ENCODE measurements at regions not wholly inside any gene's neighbourhood (a gene's known extent, or its start where the extent isn't known, plus 50 kb on each side); places are given as distances from the start of the nearest gene placed in this dataset.

DNA sequence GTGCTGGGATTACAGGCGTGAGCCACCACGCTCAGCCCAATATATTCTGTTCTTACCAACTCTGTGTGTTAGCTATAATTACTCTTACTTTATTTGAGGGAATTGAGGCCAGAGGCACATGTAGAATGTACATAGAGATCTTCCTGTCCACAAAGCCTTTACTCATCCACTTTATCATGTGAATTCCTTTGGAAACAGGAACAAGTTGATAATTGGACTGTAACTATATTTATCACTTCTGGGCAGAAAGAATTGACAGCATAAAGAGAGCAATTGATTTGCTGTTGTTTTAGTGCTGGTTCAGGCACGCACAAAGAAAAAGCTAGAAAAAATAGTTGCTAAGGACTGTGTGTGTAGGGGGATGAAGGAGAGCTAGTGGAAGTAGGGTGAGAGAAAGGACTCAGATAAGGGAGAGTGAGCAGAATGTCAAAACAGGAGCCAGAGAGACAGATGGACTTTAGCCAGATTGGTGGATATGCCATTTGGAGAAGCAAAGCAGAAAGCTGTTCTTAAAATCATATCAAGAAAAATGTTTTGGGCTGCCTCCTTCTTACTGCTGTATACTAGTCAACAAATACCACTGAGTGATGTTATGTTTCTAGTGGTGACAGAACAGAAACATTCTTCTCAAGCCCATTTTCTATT, 929.8 kb upstream of the CNTN5 start:
- DNase-seq: no peak

GRCh38 chr11:98099371-98099770, 921.4 kb upstream of the CNTN5 start:
- no peak for DNase-seq

DNA sequence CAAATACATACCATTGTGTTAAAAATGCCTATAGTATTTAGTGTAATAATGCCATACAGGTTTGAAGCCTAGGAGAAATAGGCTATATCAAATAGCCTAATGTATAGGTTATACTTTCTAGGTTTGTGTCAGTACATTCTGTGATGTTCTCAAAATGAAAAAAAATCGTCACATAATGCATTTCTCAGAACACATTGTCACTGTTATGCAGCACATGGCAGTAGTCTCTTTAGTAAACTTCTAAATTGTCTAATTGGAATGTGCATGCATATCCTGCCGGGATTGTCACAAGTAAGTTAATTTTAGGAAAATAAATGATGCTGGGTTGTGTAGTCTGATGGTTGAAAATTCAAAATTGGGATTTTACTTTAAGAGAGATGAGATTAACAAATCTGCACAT, 920.1 kb upstream of the CNTN5 start:
- no peak for DNase-seq

- no peak for DNase-seq
These were observed 919.4 kb upstream of the CNTN5 start for GRCh38 chr11:98101329-98101728.

- DNase-seq: no peak
These were observed 916.5 kb upstream of the CNTN5 start for GRCh38 chr11:98104249-98104648.

DNA sequence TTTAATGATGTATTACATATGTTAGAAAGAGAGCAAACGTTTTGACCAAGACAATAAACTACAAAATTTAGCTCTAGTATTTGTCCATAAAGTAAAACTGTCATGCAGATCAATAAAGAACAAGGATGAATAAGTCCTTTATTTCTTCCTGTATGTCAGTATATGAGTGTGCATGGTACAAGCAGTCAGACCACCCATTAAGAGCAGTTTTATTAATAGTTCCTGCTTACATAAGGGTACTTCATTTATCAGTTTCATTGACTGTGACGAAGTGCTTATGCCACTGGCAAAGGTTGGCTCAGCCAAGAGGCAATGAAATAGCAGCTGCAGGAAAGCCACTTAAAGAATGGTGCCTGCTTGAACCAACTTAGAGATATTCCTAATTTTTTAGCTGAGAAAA, 913.0 kb upstream of the CNTN5 start:
- DNase-seq: no peak

- no peak for DNase-seq
These were observed 910.7 kb upstream of the CNTN5 start for GRCh38 chr11:98110030-98110429.

DNA sequence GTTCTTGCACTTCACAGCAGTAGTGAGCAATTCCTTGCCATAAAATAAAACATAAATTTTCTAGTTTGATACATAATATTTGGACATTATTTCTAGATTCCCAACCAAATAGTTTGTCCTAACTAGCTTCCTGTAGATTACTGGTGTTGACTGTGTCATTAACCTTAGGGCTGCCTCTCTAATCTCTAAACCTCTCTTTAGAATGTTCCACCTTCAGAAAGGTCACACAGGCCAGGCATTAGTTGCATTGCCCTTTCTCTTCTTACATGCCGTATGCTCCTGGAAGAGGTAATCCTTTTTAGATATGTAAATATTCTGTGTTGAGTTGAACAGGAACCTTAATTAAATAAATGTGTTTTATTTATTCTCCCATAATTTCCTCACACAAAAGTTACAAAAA, 904.9 kb upstream of the CNTN5 start:
- no peak for DNase-seq

GRCh38 chr11:98130117-98130625, 890.6 kb upstream of the CNTN5 start:
- no peak for DNase-seq

- DNase-seq: no peak
These were observed 884.4 kb upstream of the CNTN5 start for GRCh38 chr11:98136357-98136756.

DNA sequence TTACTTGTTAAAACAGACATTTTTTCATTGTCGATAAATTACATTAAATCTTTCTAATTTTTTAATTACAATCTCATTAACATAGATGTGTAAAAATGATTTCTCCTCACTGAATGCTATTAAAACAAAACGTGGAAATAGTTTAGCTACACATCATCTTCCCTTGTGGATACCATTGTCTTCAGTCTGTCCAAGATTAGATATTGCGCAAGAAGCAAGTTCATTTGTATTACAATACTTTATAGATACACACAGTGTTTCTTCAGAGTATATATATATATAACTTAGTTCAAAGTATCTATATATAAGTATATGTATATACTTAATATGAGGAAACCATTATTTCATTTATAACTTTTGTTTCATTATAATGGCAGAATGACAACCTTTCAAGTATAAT, 883.3 kb upstream of the CNTN5 start:
- DNase-seq: no peak

GRCh38 chr11:98143661-98144060, 877.1 kb upstream of the CNTN5 start:
- DNase-seq: no peak

- DNase-seq: no peak
These were observed 867.0 kb upstream of the CNTN5 start for GRCh38 chr11:98153752-98154151.

GRCh38 chr11:98155696-98156095, 865.1 kb upstream of the CNTN5 start:
- no peak for DNase-seq

DNA sequence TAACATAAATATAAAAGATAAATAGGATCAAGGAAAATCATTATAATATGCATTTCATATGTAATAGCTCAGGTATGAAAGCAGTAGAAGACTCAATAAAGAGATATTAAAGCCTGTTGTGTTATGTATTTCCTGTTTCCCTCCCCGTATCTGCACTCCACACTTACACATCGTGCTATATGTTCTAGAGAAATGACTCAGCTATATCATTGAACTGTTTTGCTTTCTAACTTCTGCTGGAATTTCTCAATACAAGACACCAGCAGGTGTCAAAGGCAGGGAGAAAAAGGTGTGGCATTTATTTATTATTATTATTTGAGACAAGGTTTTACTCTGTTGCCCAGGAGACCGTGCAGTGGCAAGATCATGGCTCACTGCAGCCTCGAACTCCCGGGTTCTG, 842.8 kb upstream of the CNTN5 start:
- DNase-seq: no peak

DNA sequence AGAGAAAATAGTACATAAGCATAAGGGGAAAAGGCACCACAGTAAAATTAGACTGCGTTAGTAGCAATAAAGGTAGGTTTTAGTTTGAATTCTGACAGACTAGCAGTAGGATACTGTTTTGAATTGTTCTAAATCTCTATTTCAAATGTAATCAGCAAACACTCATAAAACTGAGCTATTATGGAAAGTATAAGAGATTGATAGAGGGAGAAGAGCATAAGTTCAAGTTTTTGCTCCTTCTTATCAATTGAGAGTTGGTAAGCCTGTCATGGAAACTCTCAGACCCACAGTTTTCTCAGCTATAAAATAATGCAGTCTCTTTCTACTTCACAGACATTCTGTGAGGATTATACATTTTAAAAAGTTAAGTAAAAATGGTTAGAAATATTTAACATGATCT, 840.2 kb upstream of the CNTN5 start:
- DNase-seq: no peak

- DNase-seq: no peak
These were observed 839.8 kb upstream of the CNTN5 start for GRCh38 chr11:98180921-98181320.

GRCh38 chr11:98183034-98183433, 837.7 kb upstream of the CNTN5 start:
- no peak for DNase-seq

DNA sequence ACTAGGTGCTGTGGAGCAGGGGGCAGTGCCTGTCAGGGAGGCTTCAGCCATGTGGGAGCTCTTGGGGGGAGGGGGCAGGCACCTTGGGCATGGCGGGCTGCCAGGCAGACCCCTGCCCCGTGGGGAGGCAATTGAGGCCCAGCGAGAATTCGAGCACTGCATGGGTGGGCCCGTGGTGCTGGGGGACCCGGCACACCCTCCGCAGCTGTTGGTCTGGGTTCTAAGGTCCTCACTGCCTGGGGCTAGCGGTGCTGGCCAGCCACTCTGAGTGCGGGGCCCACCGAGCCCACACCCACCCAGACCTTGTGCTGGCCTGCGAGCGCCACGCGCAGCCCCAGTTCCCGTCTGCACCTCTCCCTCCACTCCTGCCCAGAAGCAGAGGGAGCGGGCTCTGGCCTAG, 835.5 kb upstream of the CNTN5 start:
- DNase-seq: no peak

DNA sequence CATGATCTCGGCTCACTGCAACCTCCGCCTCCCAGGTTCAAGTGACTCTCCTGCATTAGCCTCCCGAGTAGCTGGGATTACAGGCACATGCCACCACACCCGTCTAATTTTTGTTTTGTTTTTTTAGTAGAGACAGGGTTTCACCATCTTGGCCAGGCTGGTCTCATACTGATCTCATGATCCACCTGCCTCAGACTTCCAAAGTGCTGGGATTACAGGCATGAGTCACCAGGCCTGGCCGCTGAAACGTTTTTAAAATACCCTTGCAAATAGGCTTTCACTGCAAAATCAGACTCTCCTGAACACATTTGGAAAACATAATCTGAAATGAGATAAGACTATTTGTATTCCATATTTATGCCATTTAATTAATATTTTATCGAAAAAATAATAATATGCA, 826.1 kb upstream of the CNTN5 start:
- DNase-seq: no peak

DNA sequence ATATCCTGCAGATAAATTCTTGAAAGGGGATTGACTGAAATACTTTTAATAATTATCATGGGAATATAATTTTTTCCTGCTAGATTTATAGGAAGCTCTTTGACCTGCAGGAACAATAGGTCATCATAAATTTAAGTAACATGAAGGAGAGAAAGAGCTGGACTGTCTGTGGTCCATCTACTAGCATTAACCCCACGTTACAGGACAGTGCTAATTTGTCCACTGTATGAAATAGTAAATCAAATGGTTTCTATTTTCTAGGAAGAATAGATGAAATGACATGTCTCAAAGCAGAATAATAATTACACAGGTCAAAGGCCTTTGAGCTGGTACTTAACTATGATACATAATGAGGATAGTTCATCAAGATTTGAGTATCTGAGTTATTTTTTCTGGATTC, 825.4 kb upstream of the CNTN5 start:
- no peak for DNase-seq

- DNase-seq: no peak
These were observed 813.7 kb upstream of the CNTN5 start for GRCh38 chr11:98207086-98207485.

- DNase-seq: no peak
These were observed 793.5 kb upstream of the CNTN5 start for GRCh38 chr11:98227278-98227677.

DNA sequence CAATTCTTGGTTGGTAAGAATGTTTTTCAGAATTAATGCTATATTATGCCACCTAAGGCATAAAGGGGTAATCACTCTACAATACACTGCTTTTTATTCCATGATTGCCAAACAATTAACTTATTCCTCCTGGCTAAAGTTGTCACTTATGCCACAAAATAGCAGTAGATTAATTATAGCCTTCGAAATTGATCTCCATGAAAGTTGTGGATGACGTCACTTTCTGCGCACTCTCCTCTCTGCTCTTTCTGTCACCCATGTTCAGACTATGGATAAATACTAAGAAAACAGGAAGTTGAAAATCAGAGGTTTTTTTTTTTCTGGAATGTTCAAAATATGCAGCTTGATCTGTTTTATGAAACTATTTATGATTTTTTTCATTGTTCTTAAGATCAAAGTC, 790.1 kb upstream of the CNTN5 start:
- DNase-seq: no peak

DNA sequence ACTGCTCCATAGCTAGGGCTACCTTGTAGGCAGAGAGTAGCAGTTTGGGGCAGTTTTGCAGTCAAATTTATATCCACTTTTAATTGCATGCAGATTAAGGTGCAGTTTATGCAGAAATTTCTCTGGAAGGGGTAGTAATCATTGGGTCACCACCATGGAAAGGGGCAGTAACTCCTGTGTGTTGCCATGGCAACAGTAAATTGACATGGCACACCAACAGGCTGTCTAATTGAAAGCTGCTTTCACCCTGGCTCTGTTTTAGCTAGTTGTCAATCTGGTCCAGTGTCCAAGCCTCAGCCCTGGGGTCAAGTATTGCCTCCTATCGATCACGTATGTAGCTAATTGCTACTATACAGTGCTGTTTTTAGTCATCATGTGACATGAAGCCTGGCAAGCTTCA, 786.1 kb upstream of the CNTN5 start:
- DNase-seq: no peak

GRCh38 chr11:98243897-98244296, 776.9 kb upstream of the CNTN5 start:
- no peak for DNase-seq

Measured in hippocampal formation (tissue), 2 donors.